HG03520 (cell line): ENCODE measurements at regions not wholly inside any gene's neighbourhood (a gene's known extent, or its start where the extent isn't known, plus 50 kb on each side); places are given as distances from the start of the nearest gene placed in this dataset.
"Not testable (repeated sequence)": the region's sequence is repeated elsewhere in the genome, so short reads cannot be mapped to it uniquely, and the experiment has no call there.

ENCODE experiments used
- ATAC-seq: cut with Tn5 transposase; IDR thresholded peaks from one replicate; pipeline ENCODE4 v1.9.1; 2021; ENCODE audit warnings: mild to moderate bottlenecking, moderate library complexity; ENCODE audit not compliant: unreplicated experiment

GRCh38 chr22:23501261-23501619 lies 78.8 kb downstream of the IGLL1 start:
- ATAC-seq, result no peak

- no peak for ATAC-seq
These were observed 79.4 kb downstream of the IGLL1 start for GRCh38 chr22:23500508-23501260.

GRCh38 chr22:23499845-23500500 lies 80.1 kb downstream of the IGLL1 start:
- ATAC-seq, result no peak

- ATAC-seq, result no peak
These were observed 81.0 kb downstream of the IGLL1 start for GRCh38 chr22:23498811-23499798.

GRCh38 chr22:23497889-23498288 lies 82.2 kb downstream of the IGLL1 start:
- ATAC-seq, result not testable (repeated sequence)

- no peak for ATAC-seq
These were observed 82.8 kb downstream of the IGLL1 start for GRCh38 chr22:23497016-23497885.

- no peak for ATAC-seq
These were observed 83.7 kb downstream of the IGLL1 start for GRCh38 chr22:23496445-23496833.

GRCh38 chr22:23495614-23496444 lies 84.3 kb downstream of the IGLL1 start:
- ATAC-seq, result no peak

GRCh38 chr22:23494930-23495266 lies 85.2 kb downstream of the IGLL1 start:
- no peak for ATAC-seq

- ATAC-seq, result no peak
These were observed 94.6 kb downstream of the IGLL1 start for GRCh38 chr22:23485490-23485889.

GRCh38 chr22:23484651-23485050 lies 95.4 kb downstream of the IGLL1 start:
- no peak for ATAC-seq

GRCh38 chr22:23481369-23481768 lies 98.7 kb downstream of the IGLL1 start:
- ATAC-seq, result no peak

GRCh38 chr22:23478175-23478574 lies 101.9 kb downstream of the IGLL1 start:
- no peak for ATAC-seq

- ATAC-seq, result not testable (repeated sequence)
These were observed 105.6 kb downstream of the IGLL1 start for GRCh38 chr22:23474531-23474930.

GRCh38 chr22:23473901-23474300 lies 106.2 kb downstream of the IGLL1 start:
- ATAC-seq, result no peak

- not testable (repeated sequence) for ATAC-seq
These were observed 107.7 kb downstream of the IGLL1 start for GRCh38 chr22:23472376-23472775.

GRCh38 chr22:23471698-23472097 lies 108.4 kb downstream of the IGLL1 start:
- ATAC-seq, result no peak

GRCh38 chr22:23470811-23471389 lies 109.2 kb downstream of the IGLL1 start:
- ATAC-seq, result no peak

- no peak for ATAC-seq
These were observed 112.3 kb downstream of the IGLL1 start for GRCh38 chr22:23467721-23468294.
